GM12878 (cell line): ENCODE measurements at regions not wholly inside any gene's neighbourhood (a gene's known extent, or its start where the extent isn't known, plus 50 kb on each side); places are given as distances from the start of the nearest gene placed in this dataset.
A peak's percentile ranks its signal among the peaks of the same experiment; 100 is the strongest.

Experiments used
- CREB1 ChIP-seq: IDR thresholded peaks from 2 replicates; pipeline ENCODE4 v1.6.1; 2012; ENCODE audit warnings: low read depth, mild to moderate bottlenecking, inconsistent platforms
- POLR2A ChIP-seq: IDR thresholded peaks from 2 replicates; pipeline ENCODE4 v1.6.1; 2011; ENCODE audit warnings: low read depth, mild to moderate bottlenecking, low read length
- TBL1XR1 ChIP-seq: IDR thresholded peaks from 2 replicates; pipeline ENCODE4 v1.6.1; 2012; ENCODE audit warnings: low read depth, low read length, improper control_type of control experiment
- TCF3 ChIP-seq: IDR thresholded peaks from 2 replicates; pipeline ENCODE4 v1.6.1; 2012; ENCODE audit warnings: low read depth, mild to moderate bottlenecking, low read length, borderline replicate concordance; ENCODE audit not compliant: insufficient read depth
- TF ChIP-seq, protein P1 (sequence below), 3 experiments: IDR thresholded peaks in 2 of 3; conservative IDR thresholded peaks in 1 of 3; 2 replicates each; pipeline ENCODE4 v1.5.1; 2011; ENCODE audit warnings: low read depth in 3 of 3, low read length in 3 of 3, mild to moderate bottlenecking in 3 of 3, control low read depth in 2 of 3, moderate library complexity in 2 of 3, inconsistent platforms in 1 of 3, mixed read lengths in 1 of 3; ENCODE audit not compliant: control insufficient read depth in 2 of 3, insufficient read depth in 1 of 3; ENCODE audit errors: extremely low read depth in 1 of 3
- TF ChIP-seq, protein P2 (sequence below): fragments of 450-650 bp; IDR thresholded peaks from 2 replicates; pipeline ENCODE4 v1.6.1; 2016; ENCODE audit warnings: mild to moderate bottlenecking

DNA sequence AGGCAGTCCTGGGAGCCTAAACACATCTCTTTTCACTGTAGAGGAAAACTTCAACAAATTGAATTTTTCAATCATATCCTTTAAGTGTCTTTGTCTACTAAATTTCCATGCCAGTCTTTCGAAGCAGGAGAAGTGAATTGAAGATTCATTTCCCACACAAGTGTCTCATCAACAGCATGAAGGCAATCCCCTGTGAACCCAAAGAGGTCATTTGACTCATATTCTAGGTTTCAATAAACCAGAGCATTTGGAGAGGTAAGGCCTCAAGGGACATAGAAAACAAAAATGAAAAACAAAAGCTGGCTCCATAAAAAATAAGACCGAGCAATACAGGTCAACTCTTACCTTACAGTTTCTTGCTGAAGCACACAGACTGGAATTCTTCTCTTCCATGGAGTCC is 94.1 kb upstream of the ATP1B1 start:
- TF ChIP-seq, protein P1, sequence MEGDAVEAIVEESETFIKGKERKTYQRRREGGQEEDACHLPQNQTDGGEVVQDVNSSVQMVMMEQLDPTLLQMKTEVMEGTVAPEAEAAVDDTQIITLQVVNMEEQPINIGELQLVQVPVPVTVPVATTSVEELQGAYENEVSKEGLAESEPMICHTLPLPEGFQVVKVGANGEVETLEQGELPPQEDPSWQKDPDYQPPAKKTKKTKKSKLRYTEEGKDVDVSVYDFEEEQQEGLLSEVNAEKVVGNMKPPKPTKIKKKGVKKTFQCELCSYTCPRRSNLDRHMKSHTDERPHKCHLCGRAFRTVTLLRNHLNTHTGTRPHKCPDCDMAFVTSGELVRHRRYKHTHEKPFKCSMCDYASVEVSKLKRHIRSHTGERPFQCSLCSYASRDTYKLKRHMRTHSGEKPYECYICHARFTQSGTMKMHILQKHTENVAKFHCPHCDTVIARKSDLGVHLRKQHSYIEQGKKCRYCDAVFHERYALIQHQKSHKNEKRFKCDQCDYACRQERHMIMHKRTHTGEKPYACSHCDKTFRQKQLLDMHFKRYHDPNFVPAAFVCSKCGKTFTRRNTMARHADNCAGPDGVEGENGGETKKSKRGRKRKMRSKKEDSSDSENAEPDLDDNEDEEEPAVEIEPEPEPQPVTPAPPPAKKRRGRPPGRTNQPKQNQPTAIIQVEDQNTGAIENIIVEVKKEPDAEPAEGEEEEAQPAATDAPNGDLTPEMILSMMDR (IDR thresholded peaks at IDR 0.05 in 2 of 3, conservative IDR thresholded peaks at IDR 0.05 in 1 of 3; ENCODE audit: control insufficient read depth in 2 of 3, extremely low read depth in 1 of 3, insufficient read depth in 1 of 3, low read depth in 3 of 3, low read length in 3 of 3), result no peak
- TF ChIP-seq POLR2A (no peak), TBL1XR1 (peak; percentile 50; the same call in 1 of the 2 replicates), CREB1 (no peak), TCF3 (no peak)
- TF ChIP-seq, protein P2, sequence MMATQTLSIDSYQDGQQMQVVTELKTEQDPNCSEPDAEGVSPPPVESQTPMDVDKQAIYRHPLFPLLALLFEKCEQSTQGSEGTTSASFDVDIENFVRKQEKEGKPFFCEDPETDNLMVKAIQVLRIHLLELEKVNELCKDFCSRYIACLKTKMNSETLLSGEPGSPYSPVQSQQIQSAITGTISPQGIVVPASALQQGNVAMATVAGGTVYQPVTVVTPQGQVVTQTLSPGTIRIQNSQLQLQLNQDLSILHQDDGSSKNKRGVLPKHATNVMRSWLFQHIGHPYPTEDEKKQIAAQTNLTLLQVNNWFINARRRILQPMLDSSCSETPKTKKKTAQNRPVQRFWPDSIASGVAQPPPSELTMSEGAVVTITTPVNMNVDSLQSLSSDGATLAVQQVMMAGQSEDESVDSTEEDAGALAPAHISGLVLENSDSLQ, result peak; percentile 59; the same call in 1 of the 2 replicates
